Esophagus muscularis mucosa (tissue), 3 donors: ENCODE measurements at regions not wholly inside any gene's neighbourhood (a gene's known extent, or its start where the extent isn't known, plus 50 kb on each side); places are given as distances from the start of the nearest gene placed in this dataset.

Experiments
- POLR2A ChIP-seq: fragments of 450-650 bp; IDR thresholded peaks from one replicate; pipeline ENCODE4 v1.6.1; 2017; ENCODE audit warnings: antibody characterized with exemption, moderate library complexity, mild to moderate bottlenecking, low read depth
- POLR2AphosphoS5 ChIP-seq, 2 donors: sonication (generic); formaldehyde crosslinking; IDR thresholded peaks; one replicate each; pipeline ENCODE4 v1.6.1; 2017; ENCODE audit warnings: antibody characterized with exemption in 2 of 2
- TF ChIP-seq, protein P1 (sequence below), 3 experiments: fragments of 200-600 bp in 2 of 3; fragments of 450-650 bp in 1 of 3; sonication (generic) in 2 of 3; IDR thresholded peaks; one replicate each; pipeline ENCODE4 v1.5.1; 2017 to 2019; ENCODE audit warnings: antibody characterized with exemption in 3 of 3, mild to moderate bottlenecking in 2 of 3, moderate library complexity in 1 of 3

DNA sequence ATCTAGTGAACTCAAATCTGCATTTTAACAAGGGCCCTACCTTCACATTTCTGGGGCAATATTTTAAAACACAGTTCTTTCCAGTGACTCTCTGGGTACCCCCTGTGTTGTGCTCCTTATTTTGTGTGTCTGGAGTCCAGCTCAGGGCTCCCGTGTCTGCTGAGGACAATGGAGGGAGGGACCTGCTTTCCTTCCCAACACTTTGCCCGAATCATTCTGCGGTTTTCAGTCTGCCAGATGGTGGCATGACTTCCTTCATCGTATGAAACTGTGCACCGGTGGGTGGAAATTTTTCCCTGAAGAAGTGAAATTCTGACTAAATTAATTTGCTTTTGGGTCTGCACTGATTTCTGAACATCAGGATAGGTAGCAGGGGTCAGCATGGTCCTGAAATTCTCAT lies 153.6 kb upstream of the CD180 start:
- TF ChIP-seq, protein P1, sequence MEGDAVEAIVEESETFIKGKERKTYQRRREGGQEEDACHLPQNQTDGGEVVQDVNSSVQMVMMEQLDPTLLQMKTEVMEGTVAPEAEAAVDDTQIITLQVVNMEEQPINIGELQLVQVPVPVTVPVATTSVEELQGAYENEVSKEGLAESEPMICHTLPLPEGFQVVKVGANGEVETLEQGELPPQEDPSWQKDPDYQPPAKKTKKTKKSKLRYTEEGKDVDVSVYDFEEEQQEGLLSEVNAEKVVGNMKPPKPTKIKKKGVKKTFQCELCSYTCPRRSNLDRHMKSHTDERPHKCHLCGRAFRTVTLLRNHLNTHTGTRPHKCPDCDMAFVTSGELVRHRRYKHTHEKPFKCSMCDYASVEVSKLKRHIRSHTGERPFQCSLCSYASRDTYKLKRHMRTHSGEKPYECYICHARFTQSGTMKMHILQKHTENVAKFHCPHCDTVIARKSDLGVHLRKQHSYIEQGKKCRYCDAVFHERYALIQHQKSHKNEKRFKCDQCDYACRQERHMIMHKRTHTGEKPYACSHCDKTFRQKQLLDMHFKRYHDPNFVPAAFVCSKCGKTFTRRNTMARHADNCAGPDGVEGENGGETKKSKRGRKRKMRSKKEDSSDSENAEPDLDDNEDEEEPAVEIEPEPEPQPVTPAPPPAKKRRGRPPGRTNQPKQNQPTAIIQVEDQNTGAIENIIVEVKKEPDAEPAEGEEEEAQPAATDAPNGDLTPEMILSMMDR (IDR thresholded peaks at IDR 0.05) = no peak
- TF ChIP-seq POLR2A (no peak), POLR2AphosphoS5 (IDR thresholded peaks at IDR 0.05) (no peak)
